ENCODE measurements at regions not wholly inside any gene's neighbourhood (a gene's known extent, or its start where the extent isn't known, plus 50 kb on each side); places are given as distances from the start of the nearest gene placed in this dataset.

GRCh38 chrX:39787999-39788398 is 309.8 kb downstream of the BCOR start:
- TF ChIP-seq REST (IDR thresholded peaks at IDR 0.05; ENCODE audit: low read depth) (no peak), EP300 (IDR thresholded peaks at IDR 0.05; ENCODE audit: borderline replicate concordance) (no peak), MAX (IDR thresholded peaks at IDR 0.05) (no peak), TAF1 (IDR thresholded peaks at IDR 0.05; ENCODE audit: low read depth) (no peak), USF1 (IDR thresholded peaks at IDR 0.05) (no peak)

Data from Ishikawa (cell line).